A204.1 (cell line): ENCODE measurements at regions not wholly inside any gene's neighbourhood (a gene's known extent, or its start where the extent isn't known, plus 50 kb on each side); places are given as distances from the start of the nearest gene placed in this dataset.

ENCODE experiments used
- FAIRE-seq: peaks from 2 replicates; lab custom pipeline; 2012; peaks lifted over from hg19 to GRCh38; lab: Jason Lieb, UNC

DNA sequence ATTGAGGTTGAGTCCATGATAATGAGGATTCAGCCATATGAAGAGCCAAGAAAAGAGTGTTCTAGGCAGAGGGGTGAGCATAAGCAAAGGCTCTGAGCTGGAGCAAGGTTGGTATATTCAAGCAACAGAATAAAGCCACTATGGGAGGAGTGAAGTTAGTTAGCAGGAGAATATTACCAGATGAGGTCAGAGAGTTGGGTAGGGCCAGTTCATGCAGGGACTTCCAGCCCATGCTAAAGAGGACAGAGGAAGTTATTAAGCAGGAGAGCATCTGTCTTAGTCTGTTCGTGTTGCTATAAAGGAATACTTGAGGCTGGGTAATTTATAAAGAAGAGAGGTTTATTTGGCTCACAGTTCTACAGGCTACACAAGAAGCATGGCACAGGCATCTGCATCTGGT lies 57.1 kb upstream of the ATG10 start:
- no peak for FAIRE-seq

DNA sequence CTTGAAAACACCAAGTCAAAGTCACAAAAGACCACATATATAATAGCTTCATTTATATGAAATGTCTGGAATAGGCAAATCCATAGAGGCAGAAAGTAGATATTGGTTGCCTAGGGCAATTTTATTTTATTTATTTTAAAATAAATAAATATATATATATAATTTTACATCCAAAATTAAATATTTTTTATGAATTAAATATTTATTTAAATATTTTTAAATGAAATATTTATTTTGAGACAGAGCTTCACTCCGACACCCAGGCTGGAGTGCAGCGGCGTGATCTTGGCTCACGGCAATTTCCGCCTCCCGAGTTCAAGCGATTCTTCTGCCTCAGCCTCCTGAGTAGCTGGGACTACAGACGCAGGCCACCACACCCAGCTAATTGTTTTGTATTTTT lies 58.9 kb upstream of the ATG10 start:
- peak; percentile 73 for FAIRE-seq

DNA sequence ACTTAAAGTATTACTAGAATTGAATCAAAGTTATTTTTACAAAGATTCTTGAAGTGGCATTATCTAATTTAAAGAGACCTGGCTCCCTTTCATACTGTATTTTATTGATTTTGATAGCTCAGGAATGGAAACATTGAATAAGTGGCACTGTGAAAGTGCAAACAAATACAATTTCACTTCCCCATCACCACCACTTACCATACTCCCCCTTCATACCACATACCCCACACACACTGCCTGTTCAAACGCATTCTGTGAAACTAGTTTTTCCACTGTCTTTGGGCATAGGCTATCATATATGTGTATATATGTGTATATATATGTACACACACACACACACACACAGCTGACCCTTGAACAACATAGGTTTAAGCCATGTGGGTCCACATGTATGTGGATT lies 62.1 kb upstream of the ATG10 start:
- FAIRE-seq: no peak

DNA sequence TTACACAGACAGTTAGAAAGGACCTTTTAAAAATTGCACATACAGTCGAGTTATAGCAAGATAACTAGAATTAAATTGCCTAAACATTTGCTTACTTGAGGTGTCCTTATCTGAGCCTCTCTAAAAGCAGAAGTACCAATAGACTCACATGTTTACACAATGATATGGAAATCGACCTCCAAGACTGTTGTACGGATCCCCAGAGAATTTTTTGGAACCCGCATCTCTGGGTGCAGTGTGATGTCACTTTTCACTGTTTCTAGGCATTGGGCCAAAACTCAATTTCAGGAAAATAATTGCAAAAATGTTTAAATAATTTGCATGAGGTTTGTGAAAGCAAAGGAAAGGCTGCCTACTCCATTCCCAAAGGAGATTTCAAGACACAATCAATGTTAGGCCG lies 63.1 kb upstream of the ATG10 start:
- FAIRE-seq: no peak

DNA sequence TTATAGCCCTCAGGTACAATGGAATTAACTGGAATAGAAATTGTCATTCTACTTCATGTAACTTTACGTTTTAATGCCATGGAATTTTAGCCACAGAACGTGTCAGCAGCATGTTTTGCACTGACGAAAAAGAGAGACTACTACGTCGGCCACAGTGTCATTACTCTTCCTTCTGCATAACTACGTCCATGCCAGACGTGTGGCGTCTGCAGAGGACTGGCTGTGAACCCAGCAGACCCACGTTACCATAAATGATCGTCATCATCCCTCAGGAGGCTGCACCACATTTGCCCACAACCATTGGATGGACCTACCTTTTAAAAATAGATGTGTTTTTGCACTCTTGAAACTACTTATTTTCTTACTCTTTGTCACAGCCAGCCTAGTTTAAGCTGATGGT lies 63.8 kb upstream of the ATG10 start:
- FAIRE-seq: no peak

DNA sequence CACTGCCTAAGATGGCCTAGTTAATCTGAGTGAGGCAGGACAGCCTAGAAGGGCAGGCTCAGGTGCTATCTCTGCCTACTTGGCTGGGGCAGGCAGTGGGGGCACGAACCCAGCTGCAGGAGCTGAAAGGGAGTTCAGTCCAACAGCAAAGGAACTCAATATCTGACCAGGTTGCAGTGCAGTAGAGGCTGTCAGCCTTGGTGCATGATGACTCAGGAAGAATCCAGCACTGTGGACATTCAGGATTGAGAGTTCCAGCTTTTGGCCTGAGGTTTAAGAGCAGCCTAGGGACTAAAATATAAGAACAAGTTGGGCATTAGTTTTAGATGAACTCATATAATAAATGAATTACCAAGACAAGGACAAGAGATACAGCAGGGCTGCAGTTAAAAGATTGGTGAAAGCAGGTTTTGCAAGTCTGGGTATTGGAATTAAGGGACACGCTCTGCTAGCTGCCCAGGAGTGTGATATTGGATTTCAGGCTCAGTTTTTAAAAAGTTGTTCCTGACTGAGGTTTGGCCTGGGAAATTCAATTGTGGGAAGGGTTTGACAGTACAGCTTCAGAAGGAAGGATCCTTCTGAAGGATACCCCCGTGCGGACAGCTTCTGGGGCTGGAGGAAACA lies 64.7 kb upstream of the ATG10 start:
- FAIRE-seq: no peak

DNA sequence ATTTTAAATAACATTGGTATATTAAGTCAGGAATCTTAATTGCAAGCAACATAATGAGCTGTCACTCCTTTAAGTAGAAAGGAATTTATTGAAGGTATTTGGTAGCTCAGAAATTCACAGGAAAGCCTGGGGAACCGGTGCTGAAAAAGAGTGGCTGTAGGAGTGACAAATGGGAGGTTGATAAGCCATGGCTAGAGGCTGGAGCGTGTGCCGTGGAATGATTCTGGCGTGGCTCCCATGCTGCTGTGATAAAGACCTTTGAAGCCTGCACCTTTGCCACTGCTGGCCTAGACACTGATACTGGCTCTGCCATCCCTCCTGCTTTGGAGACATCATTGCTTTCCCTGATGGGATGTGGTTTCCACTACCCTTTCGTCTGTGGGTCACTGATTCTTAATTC lies 65.7 kb upstream of the ATG10 start:
- FAIRE-seq: no peak

DNA sequence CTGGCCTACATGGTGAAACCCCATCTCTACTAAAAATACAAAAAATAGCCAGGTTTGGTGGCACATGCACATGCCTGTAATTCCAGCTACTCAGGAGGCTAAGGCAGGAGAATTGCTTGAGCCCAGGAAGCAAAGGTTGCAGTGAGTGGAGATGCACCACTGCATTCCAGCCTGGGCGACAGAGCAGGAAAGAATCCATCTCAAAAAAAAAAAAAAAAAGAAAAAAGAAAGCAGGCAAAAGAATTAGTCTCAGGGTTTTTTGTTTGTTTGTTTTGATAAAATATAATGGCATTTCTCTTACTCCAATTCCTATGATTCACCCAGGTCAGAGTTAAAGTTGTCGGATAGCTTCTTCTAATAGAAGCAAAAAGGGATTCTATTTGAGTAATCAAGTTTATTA lies 67.0 kb upstream of the ATG10 start:
- no peak for FAIRE-seq

DNA sequence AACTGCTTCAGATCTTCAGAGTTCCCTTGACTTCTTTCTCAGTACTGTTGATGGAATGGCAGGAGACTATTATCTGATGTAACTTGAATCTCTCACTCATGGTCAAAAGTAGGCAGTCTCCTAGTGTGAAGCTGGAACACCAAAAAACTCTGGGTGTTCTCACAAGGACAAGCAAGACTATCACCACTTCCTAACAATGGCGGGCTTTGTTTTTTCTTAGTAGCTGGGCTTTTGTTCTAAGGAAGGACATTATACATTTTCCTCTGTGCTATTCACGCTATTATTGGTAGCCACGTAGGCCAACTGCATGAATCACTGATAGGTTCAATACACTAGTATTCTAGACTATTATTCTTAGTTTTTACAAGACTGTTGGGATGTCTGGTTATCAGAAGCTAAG lies 67.7 kb upstream of the ATG10 start:
- no peak for FAIRE-seq

DNA sequence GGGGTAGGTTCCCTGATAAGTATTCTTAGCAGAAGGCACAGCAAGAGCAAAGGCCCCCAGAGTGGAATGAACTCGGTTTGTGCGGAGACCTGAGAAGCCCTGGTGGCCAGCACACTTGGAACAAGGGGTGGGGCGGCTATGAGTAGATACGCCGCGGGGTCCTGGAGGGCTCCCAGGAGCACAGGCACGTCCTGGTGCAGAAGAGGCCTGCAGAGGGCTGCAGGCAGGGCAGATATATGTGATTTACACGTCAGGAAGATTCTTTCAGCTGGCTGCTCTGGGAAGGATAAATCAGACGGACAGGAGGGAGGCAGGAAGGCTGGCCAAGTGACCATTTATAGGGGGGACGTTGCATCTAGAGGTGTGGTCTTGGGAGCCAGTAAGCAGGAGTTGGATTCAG lies 70.2 kb upstream of the ATG10 start:
- FAIRE-seq: no peak

DNA sequence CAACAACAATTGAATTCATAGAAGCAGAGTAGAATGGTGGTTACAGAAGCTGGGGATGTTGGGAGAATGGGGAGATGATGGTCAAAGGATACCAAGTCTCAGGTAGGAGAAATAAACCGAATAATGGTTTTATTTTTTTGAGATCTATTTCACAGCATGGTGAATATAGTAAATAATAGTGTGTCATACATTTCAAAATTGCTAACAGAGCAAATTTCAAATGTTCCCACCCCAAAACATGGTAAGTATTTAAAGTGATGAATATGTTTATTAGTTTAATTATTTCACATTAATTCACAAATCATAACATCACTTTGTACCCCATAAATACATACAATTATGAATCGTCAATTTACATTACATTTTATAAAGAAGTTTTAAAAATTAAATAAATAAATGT lies 72.7 kb upstream of the ATG10 start:
- no peak for FAIRE-seq

DNA sequence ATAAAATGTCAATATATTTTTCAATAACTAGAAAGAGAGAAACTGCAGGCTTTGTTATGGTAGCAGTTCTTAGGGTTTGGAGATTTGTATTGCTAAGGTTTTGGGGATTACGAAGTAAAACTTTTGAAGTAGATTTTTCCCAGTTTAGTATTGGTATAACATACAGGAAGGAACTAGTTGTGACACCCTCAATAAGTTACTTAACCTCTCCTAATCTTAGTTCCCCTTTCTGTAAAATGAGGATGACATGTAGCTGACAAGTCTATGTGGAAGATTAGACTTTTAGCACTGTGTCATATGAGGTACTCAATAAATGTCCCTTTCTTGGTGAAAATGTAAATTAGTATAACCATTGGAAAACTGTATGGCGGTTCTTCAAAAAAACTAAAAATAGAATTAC lies 73.4 kb upstream of the ATG10 start:
- FAIRE-seq: no peak

DNA sequence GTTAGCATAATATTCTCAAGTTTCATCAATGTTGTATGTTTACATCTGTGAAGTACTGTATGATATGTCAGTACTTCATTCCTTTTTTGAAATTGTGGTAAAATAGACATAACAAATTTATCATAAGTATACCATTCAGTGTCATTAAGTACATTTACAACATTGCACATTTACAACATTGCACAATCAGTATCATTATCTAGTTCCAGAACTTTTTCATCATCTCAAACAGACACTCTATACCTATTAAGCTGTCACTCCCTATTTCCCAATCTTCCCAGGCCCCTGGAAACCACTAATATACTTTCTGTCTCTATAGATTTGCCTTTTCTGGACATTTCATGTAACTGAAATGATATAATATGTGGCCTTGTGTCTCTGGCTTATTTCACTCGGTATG lies 75.1 kb upstream of the ATG10 start:
- no peak for FAIRE-seq

DNA sequence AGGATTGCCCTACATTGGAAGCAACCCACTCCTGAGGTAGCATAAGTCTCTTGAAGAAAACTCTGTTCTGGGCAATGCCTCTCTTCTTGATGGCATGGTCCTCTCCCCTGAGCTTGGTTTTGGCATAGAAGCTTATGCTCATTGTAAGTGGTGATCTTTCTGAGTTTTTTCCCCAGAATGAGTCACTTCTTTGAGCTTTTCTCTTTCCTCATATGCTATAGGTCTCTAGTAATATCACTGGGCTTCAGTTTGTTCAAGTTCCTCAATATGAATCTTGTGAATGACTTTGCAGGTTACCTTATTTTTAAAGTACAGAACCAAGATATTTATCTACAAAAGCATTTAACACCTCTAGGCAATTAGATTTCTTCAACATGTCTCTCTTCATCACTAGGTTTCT lies 76.5 kb upstream of the ATG10 start:
- FAIRE-seq: no peak

DNA sequence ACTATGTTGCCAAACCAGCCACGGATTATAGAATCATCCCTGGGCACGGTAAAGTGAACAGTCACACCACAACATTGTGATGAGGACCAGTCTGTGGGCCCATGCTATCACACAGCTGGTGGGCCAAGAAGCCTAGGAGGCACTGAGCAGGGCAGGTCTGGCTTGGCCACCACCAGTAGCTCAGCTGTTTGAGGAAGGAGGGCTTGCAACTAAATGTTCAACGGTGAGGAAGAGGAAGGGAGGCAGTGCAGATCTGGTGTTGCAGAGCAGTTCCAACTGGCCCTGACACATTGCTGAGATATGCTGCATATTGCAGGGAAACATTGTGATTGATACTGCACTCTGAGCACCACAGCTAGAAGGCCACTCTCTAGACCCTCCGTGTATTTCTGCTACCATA lies 77.9 kb upstream of the ATG10 start:
- no peak for FAIRE-seq

DNA sequence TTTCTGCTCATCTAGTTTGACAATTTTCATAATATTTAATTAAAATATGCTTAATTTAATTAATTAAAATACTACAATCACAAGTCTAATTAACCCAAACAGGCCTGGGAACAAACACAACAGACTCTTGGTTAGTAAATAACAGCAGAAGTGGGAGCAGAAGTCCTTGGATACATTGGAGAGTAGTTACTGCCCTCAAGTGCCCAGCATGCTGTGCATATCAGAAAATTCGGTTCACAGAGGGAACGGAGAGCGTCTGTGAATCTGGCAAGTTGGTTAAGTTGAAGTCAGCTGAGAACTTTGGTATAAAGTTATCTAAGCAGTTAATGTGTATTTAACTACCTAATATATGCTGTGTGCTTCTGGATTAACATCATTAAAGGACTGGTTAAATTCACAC lies 87.0 kb upstream of the ATG10 start:
- FAIRE-seq: no peak

DNA sequence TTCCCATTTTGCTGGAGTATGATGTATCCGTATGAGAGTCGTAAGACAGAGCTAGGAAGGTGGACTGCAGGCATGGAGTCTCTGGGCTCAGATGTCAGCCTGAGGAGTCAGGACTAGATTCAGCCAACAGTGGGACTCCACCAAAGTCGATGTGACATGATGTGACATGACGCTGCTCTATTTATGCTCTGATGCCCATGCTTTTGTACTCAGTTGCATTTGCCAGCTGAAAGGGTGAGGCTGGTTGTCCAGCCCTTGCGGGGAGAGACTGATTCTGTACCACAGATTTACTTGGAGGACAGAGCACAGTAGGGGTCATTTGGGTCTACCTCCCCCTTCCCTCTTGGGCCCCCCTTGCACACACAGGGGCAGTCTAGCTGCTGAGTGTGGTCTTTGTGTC lies 88.5 kb upstream of the ATG10 start:
- FAIRE-seq: no peak

DNA sequence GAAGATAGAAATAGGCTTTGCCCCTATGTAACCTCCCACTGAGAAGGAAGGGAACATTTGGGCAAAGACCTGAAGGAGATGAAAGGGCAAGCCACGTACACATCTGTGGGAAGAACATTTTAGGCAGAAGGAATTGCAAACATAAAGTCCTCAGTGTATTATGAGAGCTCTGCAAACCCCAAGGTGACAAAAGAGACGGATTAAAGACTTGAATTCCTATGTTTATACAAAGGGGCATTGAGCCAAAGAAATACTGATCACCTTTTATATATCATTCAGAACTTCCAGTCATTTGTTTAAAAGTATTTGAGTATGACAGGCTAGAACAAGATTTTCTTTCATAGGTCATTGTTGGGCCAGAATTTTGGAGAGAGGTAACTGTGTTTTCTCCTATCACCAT lies 90.2 kb upstream of the ATG10 start:
- FAIRE-seq: no peak

DNA sequence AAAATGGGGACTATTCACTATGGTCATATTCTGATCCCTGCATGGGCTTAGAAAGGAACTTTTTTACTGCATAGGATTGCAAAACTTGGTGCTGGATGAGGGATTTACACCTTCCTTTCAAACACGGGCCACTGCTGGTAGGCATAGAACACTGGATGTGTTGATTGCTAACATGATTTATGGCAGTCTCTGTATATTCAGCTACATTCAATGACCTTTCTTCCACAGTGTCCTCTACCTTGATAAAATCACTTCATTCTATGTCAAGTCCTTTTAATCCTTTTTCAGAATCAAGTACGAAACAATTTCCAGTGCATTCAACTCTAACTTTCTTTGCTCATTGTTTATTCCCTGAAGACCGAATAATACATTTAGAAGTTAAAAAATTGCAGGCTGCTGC lies 91.9 kb upstream of the ATG10 start:
- no peak for FAIRE-seq

DNA sequence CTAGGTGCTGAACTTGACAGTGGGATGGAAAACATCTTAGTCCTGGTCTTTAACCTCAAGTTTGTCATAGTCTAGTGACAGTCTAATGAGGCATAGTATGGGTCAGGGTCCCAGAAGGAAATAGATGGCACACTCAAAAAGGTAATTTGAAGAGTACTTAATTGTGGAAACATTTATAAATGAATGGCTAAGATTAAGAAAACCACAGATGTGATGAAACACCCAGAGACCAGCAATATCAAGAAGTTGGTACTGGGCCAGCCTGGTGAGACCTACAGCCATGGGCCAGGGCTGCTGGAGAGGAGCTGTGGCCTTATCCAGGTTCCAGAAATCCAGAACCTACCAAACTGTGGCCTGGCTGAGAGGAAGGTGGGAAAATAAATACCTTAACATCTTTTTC lies 93.5 kb upstream of the ATG10 start:
- no peak for FAIRE-seq

DNA sequence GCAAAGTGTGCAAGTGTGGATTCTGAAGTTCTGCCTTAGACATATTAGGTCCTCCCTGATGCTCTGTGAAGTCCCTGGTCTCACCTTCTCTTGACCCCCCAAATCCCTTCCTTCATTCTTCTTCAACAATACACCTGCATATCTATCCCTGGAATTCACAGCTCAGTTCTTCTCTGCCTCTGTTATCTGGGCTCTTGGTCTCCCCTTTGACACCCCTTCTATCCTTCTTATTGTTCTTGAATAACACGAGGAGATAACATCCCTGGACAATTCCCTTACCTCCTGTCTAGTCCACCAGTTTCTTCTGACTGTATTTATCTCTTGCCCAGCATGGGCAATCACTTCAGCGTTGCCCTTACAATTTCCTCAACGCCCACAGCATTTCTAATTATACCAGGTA lies 104.8 kb upstream of the ATG10 start:
- FAIRE-seq: no peak

DNA sequence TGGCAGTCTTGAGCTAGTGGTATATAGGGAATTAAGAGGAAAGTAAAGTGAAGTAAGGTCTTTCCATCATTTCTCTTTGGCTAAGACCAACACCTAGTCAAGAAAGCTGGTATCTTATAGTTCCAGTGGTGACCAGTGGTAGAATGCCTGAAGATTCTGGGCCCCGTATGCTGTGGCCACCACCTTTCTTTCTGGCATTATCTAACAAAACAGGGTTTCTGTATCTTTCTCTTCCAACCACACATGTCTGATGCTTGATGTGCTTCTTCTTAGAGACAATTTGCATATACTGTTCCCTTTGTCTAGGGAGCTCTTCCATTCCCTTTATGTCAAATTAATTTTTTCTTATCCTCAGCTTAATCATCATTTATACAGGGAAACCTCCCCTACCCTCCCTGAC lies 109.9 kb upstream of the SSBP2 start:
- no peak for FAIRE-seq

DNA sequence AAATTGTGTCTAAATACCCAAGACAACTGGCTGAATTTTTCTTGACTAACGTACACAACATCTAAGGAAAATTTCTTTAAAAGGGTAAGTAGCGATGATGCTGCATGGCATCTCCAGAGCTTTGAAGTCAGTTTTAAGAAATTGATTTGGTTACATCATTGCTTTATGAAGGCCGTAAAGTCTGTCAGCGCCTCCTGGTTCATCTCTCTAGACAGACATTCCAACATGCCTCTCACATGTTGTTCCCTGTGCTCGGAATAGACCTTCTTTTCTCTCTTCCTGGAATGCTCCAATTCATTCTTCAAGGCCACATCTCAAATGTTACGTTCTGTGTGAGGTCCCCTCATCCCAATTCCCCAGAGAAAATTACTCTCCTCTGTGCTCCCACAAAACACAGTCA lies 108.7 kb upstream of the SSBP2 start:
- FAIRE-seq: no peak

DNA sequence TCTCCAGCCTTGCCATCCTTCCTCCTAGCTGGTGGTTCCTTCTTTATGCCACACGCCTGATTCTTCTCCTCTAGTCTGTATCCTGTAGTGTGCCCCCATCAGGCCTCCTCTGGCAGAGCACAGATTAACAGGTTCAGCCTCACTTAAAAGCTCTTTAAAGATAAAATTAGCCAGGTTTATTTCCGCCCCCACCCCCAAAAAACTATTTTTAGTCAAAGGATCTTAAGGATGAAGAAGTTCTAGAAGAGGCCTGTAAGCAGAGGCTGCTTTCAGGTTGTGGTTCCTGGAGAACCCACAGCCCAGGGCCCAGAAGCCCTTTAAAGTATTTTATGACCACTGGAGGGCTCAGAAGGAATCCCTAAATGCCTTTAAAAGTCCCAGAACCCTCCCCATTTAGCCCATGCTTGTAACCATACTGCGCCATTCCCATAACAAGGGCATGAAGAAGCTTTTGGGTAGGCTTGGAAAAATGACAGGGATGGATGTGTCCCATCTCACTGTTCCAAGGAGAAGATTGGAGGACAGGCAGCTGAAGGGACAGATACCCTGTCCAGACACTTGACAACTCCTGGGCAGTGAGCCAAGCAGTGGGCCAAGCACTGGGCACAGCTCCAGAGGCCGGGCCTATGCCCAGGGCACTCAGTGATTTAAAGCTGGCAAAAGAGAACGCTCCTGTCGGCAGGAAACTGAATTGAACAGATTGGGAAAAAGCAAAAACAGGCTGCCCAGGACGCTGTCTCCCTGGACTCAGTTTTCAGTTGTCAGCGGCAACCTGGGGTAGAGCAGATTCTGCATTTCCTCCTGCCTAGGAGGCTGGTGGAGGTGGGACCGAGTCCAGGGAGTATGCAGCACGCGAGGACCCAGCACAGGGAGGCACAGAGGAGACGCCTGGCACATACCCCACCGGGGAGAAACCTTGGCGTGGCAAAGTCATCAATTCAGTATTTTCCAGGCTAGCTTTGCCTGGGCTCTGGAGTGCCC lies 106.3 kb upstream of the SSBP2 start:
- FAIRE-seq: no peak
